ENCODE measurements at regions not wholly inside any gene's neighbourhood (a gene's known extent, or its start where the extent isn't known, plus 50 kb on each side); places are given as distances from the start of the nearest gene placed in this dataset.

DNA sequence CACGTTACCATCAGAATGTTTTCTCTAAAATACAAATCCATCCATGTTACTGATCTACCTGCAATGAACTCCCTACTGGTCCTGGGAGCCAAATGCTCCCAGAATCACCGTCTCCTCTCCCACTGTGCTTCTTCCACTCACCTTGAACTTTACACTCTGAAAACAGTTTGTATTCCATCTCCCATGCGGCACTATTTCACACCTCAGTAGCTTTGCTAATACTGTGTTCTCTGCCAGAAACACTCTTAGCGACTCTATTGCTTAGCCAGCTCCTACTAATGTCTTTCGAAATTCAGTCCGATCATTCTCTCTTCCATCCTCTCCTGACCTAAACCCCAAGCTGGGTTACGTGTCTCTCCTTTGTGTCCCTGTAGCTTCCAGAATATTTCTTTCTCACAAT lies 284.4 kb upstream of the DUSP10 start:
- Histone ChIP-seq H3K4me1 (ENCODE audit: insufficient read depth, low read length) (no peaks in the 10 kb centered on the region), H3K9ac (ENCODE audit: low read length) (no peak overlapping the region), H3K27me3 (ENCODE audit: insufficient read depth, low read length) (no peaks in the 10 kb centered on the region), H3K36me3 (ENCODE audit: insufficient read depth, low read length) (no peaks in the 10 kb centered on the region), H4K20me1 (ENCODE audit: insufficient read depth, low read length) (no peaks in the 10 kb centered on the region), H3K27ac (ENCODE audit: low read depth, low read length) (no peak overlapping the region), H2AFZ (ENCODE audit: low read depth, low read length) (no peak overlapping the region), H3K9me3 (ENCODE audit: insufficient read depth, low read depth, low read length) (no peaks in the 10 kb centered on the region), H3K79me2 (ENCODE audit: insufficient read depth, low read length) (no peaks in the 10 kb centered on the region), H3K4me3 (ENCODE audit: insufficient read depth, low read depth, low read length) (no peak overlapping the region), H3K4me2 (ENCODE audit: low read length) (no peak overlapping the region)
- H3K36me3 Mint-ChIP-seq (ENCODE audit: low read depth, unreplicated experiment) = no peaks in the 10 kb centered on the region
- H3K4me3 Mint-ChIP-seq (ENCODE audit: unreplicated experiment) = no peak overlapping the region
- no peaks in the 10 kb centered on the region for H3K4me1 Mint-ChIP-seq (ENCODE audit: low read depth, unreplicated experiment)
- FAIRE-seq (peak; percentile 45), DNase-seq (ENCODE audit: low read depth) (no peak)
- H3K9me3 Mint-ChIP-seq (ENCODE audit: unreplicated experiment) = no peaks in the 10 kb centered on the region
- H3K27ac Mint-ChIP-seq (ENCODE audit: unreplicated experiment) = no peak overlapping the region
- TF ChIP-seq EZH2 (IDR thresholded peaks at IDR 0.05; ENCODE audit: insufficient read depth, low read length) = no peak
- TF ChIP-seq, protein P1, sequence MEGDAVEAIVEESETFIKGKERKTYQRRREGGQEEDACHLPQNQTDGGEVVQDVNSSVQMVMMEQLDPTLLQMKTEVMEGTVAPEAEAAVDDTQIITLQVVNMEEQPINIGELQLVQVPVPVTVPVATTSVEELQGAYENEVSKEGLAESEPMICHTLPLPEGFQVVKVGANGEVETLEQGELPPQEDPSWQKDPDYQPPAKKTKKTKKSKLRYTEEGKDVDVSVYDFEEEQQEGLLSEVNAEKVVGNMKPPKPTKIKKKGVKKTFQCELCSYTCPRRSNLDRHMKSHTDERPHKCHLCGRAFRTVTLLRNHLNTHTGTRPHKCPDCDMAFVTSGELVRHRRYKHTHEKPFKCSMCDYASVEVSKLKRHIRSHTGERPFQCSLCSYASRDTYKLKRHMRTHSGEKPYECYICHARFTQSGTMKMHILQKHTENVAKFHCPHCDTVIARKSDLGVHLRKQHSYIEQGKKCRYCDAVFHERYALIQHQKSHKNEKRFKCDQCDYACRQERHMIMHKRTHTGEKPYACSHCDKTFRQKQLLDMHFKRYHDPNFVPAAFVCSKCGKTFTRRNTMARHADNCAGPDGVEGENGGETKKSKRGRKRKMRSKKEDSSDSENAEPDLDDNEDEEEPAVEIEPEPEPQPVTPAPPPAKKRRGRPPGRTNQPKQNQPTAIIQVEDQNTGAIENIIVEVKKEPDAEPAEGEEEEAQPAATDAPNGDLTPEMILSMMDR (IDR thresholded peaks at IDR 0.05; ENCODE audit: insufficient read depth, low read depth, low read length) = no peak
- no peaks in the 10 kb centered on the region for H3K27me3 Mint-ChIP-seq (ENCODE audit: low read depth, unreplicated experiment)

DNA sequence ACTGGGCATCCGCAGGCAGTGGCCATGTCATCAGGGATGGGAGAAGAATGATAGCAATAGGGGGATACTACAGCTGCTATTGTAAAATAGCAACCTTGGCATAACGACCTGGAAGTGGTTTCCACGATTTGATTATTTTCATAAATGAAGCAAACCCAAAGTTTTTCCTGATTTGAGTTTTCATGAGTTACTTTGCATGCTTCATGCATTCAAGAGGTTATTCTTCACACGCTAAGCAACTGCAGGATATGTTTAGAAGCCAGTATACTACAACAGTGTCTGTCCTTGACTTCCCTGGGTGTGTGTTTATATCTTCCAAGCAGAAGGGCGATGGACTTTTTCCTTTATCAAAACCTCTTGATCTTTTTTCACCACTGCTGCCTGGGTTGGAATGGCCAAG lies 281.1 kb upstream of the DUSP10 start:
- Histone ChIP-seq H3K36me3 (ENCODE audit: insufficient read depth, low read length) (no peaks in the 10 kb centered on the region), H3K4me3 (ENCODE audit: insufficient read depth, low read depth, low read length) (no peak overlapping the region), H3K9ac (ENCODE audit: low read length) (no peak overlapping the region), H3K4me1 (ENCODE audit: insufficient read depth, low read length) (no peaks in the 10 kb centered on the region), H3K4me2 (ENCODE audit: low read length) (no peak overlapping the region), H3K79me2 (ENCODE audit: insufficient read depth, low read length) (no peaks in the 10 kb centered on the region), H4K20me1 (ENCODE audit: insufficient read depth, low read length) (no peaks in the 10 kb centered on the region), H3K27me3 (ENCODE audit: insufficient read depth, low read length) (no peaks in the 10 kb centered on the region), H3K27ac (ENCODE audit: low read depth, low read length) (no peak overlapping the region), H2AFZ (ENCODE audit: low read depth, low read length) (no peak overlapping the region), H3K9me3 (ENCODE audit: insufficient read depth, low read depth, low read length) (no peaks in the 10 kb centered on the region)
- Mint-ChIP-seq H3K36me3 (ENCODE audit: low read depth, unreplicated experiment) (no peaks in the 10 kb centered on the region), H3K9me3 (ENCODE audit: unreplicated experiment) (no peaks in the 10 kb centered on the region), H3K4me3 (ENCODE audit: unreplicated experiment) (no peak overlapping the region), H3K27me3 (ENCODE audit: low read depth, unreplicated experiment) (no peaks in the 10 kb centered on the region), H3K4me1 (ENCODE audit: low read depth, unreplicated experiment) (no peaks in the 10 kb centered on the region), H3K27ac (ENCODE audit: unreplicated experiment) (no peak overlapping the region)
- DNase-seq (ENCODE audit: low read depth) (no peak), FAIRE-seq (no peak)
- TF ChIP-seq EZH2 (IDR thresholded peaks at IDR 0.05; ENCODE audit: insufficient read depth, low read length) = no peak
- TF ChIP-seq, protein P1 (IDR thresholded peaks at IDR 0.05; ENCODE audit: insufficient read depth, low read depth, low read length) = no peak

DNA sequence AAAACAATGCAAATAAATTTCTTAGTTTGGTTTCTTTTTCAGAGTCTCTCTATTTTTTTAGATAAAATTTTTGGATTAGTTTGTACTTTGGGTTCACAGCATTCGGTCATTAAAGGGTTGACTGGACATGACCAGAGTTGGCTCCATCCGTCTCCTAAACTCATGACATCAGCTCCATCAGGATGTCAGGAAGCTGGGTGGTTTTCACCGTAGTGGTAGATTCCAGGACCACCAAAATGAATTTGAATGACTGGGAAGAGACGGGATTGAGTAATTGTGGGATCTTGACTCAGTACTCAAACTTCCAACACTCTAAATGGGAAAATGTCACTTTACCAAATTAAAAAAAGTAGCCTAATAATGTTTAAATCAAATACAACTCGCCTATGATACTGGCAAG lies 279.2 kb upstream of the DUSP10 start:
- H4K20me1 ChIP-seq (ENCODE audit: insufficient read depth, low read length) = no peaks in the 10 kb centered on the region
- TF ChIP-seq EZH2 (IDR thresholded peaks at IDR 0.05; ENCODE audit: insufficient read depth, low read length) = no peak
- TF ChIP-seq, protein P1 (IDR thresholded peaks at IDR 0.05; ENCODE audit: insufficient read depth, low read depth, low read length) = no peak
- peaks cover 3% of the 10 kb centered on the region for H3K9me3 Mint-ChIP-seq (ENCODE audit: unreplicated experiment)
- H3K36me3 Mint-ChIP-seq (ENCODE audit: low read depth, unreplicated experiment) = no peaks in the 10 kb centered on the region
- H3K9me3 ChIP-seq (ENCODE audit: insufficient read depth, low read depth, low read length) = no peaks in the 10 kb centered on the region
- H3K27ac Mint-ChIP-seq (ENCODE audit: unreplicated experiment) = peak overlapping the region; percentile 62
- no peaks in the 10 kb centered on the region for H3K4me1 Mint-ChIP-seq (ENCODE audit: low read depth, unreplicated experiment)
- H3K27me3 ChIP-seq (ENCODE audit: insufficient read depth, low read length) = no peaks in the 10 kb centered on the region
- H3K36me3 ChIP-seq (ENCODE audit: insufficient read depth, low read length) = no peaks in the 10 kb centered on the region
- no peak overlapping the region for H3K27ac ChIP-seq (ENCODE audit: low read depth, low read length)
- no peaks in the 10 kb centered on the region for H3K4me1 ChIP-seq (ENCODE audit: insufficient read depth, low read length)
- no peak overlapping the region for H3K4me3 Mint-ChIP-seq (ENCODE audit: unreplicated experiment)
- H3K27me3 Mint-ChIP-seq (ENCODE audit: low read depth, unreplicated experiment) = no peaks in the 10 kb centered on the region
- peak; percentile 41 for DNase-seq (ENCODE audit: low read depth)
- no peak overlapping the region for H3K4me3 ChIP-seq (ENCODE audit: insufficient read depth, low read depth, low read length)
- H3K4me2 ChIP-seq (ENCODE audit: low read length) = no peak overlapping the region
- no peak overlapping the region for H3K9ac ChIP-seq (ENCODE audit: low read length)
- no peak overlapping the region for H2AFZ ChIP-seq (ENCODE audit: low read depth, low read length)
- H3K79me2 ChIP-seq (ENCODE audit: insufficient read depth, low read length) = no peaks in the 10 kb centered on the region
- FAIRE-seq = peak; percentile 45
